ENCODE measurements at regions not wholly inside any gene's neighbourhood (a gene's known extent, or its start where the extent isn't known, plus 50 kb on each side); places are given as distances from the start of the nearest gene placed in this dataset.

DNA sequence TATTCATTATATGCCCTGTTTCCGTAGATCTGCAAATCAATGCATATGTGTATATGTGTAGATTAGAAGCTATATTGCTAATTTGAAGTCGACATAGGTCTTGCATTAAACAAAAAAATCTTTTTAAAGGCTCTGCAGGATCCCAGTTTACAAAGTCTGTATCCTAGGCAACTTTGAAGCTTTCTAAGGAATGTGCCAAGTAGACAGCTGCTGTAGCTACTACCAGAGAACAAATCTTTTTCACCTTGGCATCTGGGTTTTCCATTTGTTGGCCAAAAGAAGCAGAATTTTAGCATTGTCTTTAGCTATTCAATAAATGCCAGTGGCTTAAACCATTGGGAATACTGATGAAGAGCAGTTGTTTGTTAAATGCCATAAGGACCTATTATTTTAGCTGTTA, 88.0 kb downstream of the NAA11 start:
- H2AFZ ChIP-seq (ENCODE audit: low read depth, low read length) = no peak overlapping the region
- H3K9ac ChIP-seq (ENCODE audit: low read depth, low read length) = no peak overlapping the region
- no peak for ATAC-seq (ENCODE audit: insufficient read depth, low read depth)
- no peaks in the 10 kb centered on the region for H3K79me2 ChIP-seq (ENCODE audit: insufficient read depth, low read length)
- no peak overlapping the region for H3K27ac ChIP-seq (ENCODE audit: low read length)
- no peaks in the 10 kb centered on the region for H3K36me3 ChIP-seq (ENCODE audit: insufficient read depth, low read length)
- no peak overlapping the region for H3K4me3 ChIP-seq (ENCODE audit: low read depth in 1 of 2, low read length in 2 of 2)
- H3K4me2 ChIP-seq (ENCODE audit: insufficient read depth, low read length) = no peak overlapping the region
- DNase-seq = no peak
- H3K9me3 ChIP-seq (ENCODE audit: insufficient read depth, low read length, severe bottlenecking) = no peaks in the 10 kb centered on the region
- TF ChIP-seq, protein P1, sequence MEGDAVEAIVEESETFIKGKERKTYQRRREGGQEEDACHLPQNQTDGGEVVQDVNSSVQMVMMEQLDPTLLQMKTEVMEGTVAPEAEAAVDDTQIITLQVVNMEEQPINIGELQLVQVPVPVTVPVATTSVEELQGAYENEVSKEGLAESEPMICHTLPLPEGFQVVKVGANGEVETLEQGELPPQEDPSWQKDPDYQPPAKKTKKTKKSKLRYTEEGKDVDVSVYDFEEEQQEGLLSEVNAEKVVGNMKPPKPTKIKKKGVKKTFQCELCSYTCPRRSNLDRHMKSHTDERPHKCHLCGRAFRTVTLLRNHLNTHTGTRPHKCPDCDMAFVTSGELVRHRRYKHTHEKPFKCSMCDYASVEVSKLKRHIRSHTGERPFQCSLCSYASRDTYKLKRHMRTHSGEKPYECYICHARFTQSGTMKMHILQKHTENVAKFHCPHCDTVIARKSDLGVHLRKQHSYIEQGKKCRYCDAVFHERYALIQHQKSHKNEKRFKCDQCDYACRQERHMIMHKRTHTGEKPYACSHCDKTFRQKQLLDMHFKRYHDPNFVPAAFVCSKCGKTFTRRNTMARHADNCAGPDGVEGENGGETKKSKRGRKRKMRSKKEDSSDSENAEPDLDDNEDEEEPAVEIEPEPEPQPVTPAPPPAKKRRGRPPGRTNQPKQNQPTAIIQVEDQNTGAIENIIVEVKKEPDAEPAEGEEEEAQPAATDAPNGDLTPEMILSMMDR (IDR thresholded peaks at IDR 0.05; ENCODE audit: borderline replicate concordance, extremely low read depth, low read length, poor library complexity, severe bottlenecking) = no peak
- no peak for TF ChIP-seq EZH2 (IDR thresholded peaks at IDR 0.05; ENCODE audit: borderline replicate concordance, low read depth, low read length, severe bottlenecking)
- H3K4me1 ChIP-seq (ENCODE audit: insufficient read depth, low read length) = no peaks in the 10 kb centered on the region
- H3K27me3 ChIP-seq (ENCODE audit: insufficient read depth, low read length, poor library complexity) = no peaks in the 10 kb centered on the region
- no peaks in the 10 kb centered on the region for H4K20me1 ChIP-seq (ENCODE audit: insufficient read depth, low read length)

DNA sequence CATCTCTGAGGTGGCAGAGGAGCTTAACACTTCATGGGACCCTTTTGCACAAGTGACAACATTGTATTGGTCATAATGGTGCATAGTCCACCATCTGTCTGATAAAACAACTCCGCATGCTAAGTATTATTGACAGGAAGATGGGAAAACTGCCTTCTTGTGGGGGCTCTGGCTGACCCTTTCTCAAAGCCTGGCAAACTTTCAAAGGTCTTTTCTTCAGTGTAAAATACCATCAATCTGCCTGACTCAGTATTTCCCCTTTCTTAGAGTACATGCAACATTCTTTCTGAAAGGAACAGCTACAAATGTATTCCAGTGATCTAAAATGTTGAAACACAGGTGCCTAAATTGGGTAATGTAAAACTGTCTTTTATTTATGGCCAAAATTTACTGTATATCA, 89.1 kb downstream of the NAA11 start:
- H2AFZ ChIP-seq (ENCODE audit: low read depth, low read length) = no peak overlapping the region
- TF ChIP-seq, protein P1 (IDR thresholded peaks at IDR 0.05; ENCODE audit: borderline replicate concordance, extremely low read depth, low read length, poor library complexity, severe bottlenecking) = no peak
- TF ChIP-seq EZH2 (IDR thresholded peaks at IDR 0.05; ENCODE audit: borderline replicate concordance, low read depth, low read length, severe bottlenecking) = no peak
- no peak overlapping the region for H3K9ac ChIP-seq (ENCODE audit: low read depth, low read length)
- no peaks in the 10 kb centered on the region for H3K4me1 ChIP-seq (ENCODE audit: insufficient read depth, low read length)
- H3K36me3 ChIP-seq (ENCODE audit: insufficient read depth, low read length) = no peaks in the 10 kb centered on the region
- no peak for ATAC-seq (ENCODE audit: insufficient read depth, low read depth)
- H3K27ac ChIP-seq (ENCODE audit: low read length) = no peak overlapping the region
- H3K4me3 ChIP-seq (ENCODE audit: low read depth in 1 of 2, low read length in 2 of 2) = no peak overlapping the region
- no peaks in the 10 kb centered on the region for H4K20me1 ChIP-seq (ENCODE audit: insufficient read depth, low read length)
- DNase-seq = no peak
- no peaks in the 10 kb centered on the region for H3K9me3 ChIP-seq (ENCODE audit: insufficient read depth, low read length, severe bottlenecking)
- H3K27me3 ChIP-seq (ENCODE audit: insufficient read depth, low read length, poor library complexity) = no peaks in the 10 kb centered on the region
- no peaks in the 10 kb centered on the region for H3K79me2 ChIP-seq (ENCODE audit: insufficient read depth, low read length)
- H3K4me2 ChIP-seq (ENCODE audit: insufficient read depth, low read length) = no peak overlapping the region

DNA sequence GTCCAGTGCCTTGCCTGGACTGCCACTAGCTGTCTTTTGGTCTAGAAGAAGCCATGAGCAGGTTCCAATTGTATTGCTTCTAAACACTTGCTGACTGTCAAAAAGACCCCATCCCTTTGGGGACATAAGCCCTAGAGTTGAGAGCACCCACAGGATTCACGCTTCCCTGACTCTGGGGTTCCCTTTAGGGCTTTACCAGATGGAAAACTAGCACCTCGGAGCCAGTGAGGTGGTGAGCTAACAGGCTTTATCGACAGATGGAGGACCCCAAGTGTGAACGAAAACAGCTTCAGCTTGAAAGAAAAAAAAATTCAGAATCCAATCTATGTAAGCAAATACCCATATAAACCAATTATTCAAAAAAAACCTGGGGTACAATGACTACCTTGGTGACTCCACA, 90.8 kb downstream of the NAA11 start:
- H3K79me2 ChIP-seq (ENCODE audit: insufficient read depth, low read length) = no peaks in the 10 kb centered on the region
- no peaks in the 10 kb centered on the region for H3K27me3 ChIP-seq (ENCODE audit: insufficient read depth, low read length, poor library complexity)
- no peaks in the 10 kb centered on the region for H4K20me1 ChIP-seq (ENCODE audit: insufficient read depth, low read length)
- no peak for DNase-seq
- no peaks in the 10 kb centered on the region for H3K9me3 ChIP-seq (ENCODE audit: insufficient read depth, low read length, severe bottlenecking)
- no peak overlapping the region for H3K9ac ChIP-seq (ENCODE audit: low read depth, low read length)
- no peaks in the 10 kb centered on the region for H3K4me1 ChIP-seq (ENCODE audit: insufficient read depth, low read length)
- no peaks in the 10 kb centered on the region for H3K36me3 ChIP-seq (ENCODE audit: insufficient read depth, low read length)
- H3K4me3 ChIP-seq (ENCODE audit: low read depth in 1 of 2, low read length in 2 of 2) = no peak overlapping the region
- TF ChIP-seq, protein P1 (IDR thresholded peaks at IDR 0.05; ENCODE audit: borderline replicate concordance, extremely low read depth, low read length, poor library complexity, severe bottlenecking) = no peak
- TF ChIP-seq EZH2 (IDR thresholded peaks at IDR 0.05; ENCODE audit: borderline replicate concordance, low read depth, low read length, severe bottlenecking) = no peak
- H3K4me2 ChIP-seq (ENCODE audit: insufficient read depth, low read length) = no peak overlapping the region
- no peak for ATAC-seq (ENCODE audit: insufficient read depth, low read depth)
- H3K27ac ChIP-seq (ENCODE audit: low read length) = no peak overlapping the region
- no peak overlapping the region for H2AFZ ChIP-seq (ENCODE audit: low read depth, low read length)

DNA sequence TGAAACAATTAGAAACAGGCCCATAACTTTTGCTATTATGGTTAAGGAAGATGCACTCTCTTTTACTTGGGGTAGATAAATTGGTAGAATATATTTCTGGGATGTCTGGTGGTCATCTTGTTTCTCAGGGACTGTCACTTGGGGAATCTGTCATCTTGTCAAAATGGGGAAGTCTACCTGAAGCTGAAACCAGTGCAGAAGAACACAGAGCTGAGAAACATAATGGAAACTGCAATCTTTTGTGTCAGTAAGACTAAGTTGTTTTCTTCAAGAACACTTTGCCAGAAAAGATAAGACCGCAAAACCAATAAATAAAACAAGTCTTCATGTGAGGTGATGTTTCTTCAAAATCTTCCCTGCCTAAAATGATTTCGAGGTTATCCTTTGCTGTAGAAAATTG, 92.0 kb downstream of the NAA11 start:
- no peak overlapping the region for H3K27ac ChIP-seq (ENCODE audit: low read length)
- H3K4me2 ChIP-seq (ENCODE audit: insufficient read depth, low read length) = no peak overlapping the region
- no peaks in the 10 kb centered on the region for H3K79me2 ChIP-seq (ENCODE audit: insufficient read depth, low read length)
- no peak overlapping the region for H3K4me3 ChIP-seq (ENCODE audit: low read depth in 1 of 2, low read length in 2 of 2)
- H3K36me3 ChIP-seq (ENCODE audit: insufficient read depth, low read length) = no peaks in the 10 kb centered on the region
- no peak overlapping the region for H2AFZ ChIP-seq (ENCODE audit: low read depth, low read length)
- no peaks in the 10 kb centered on the region for H4K20me1 ChIP-seq (ENCODE audit: insufficient read depth, low read length)
- H3K9ac ChIP-seq (ENCODE audit: low read depth, low read length) = no peak overlapping the region
- H3K27me3 ChIP-seq (ENCODE audit: insufficient read depth, low read length, poor library complexity) = no peaks in the 10 kb centered on the region
- TF ChIP-seq, protein P1 (IDR thresholded peaks at IDR 0.05; ENCODE audit: borderline replicate concordance, extremely low read depth, low read length, poor library complexity, severe bottlenecking) = no peak
- TF ChIP-seq EZH2 (IDR thresholded peaks at IDR 0.05; ENCODE audit: borderline replicate concordance, low read depth, low read length, severe bottlenecking) = no peak
- no peaks in the 10 kb centered on the region for H3K9me3 ChIP-seq (ENCODE audit: insufficient read depth, low read length, severe bottlenecking)
- H3K4me1 ChIP-seq (ENCODE audit: insufficient read depth, low read length) = no peaks in the 10 kb centered on the region
- no peak for ATAC-seq (ENCODE audit: insufficient read depth, low read depth)
- no peak for DNase-seq

All from DND-41 (cell line).